Peyer's patch (tissue), 4 donors: ENCODE measurements at regions not wholly inside any gene's neighbourhood (a gene's known extent, or its start where the extent isn't known, plus 50 kb on each side); places are given as distances from the start of the nearest gene placed in this dataset.

Experiments
- CTCF ChIP-seq, 6 experiments: fragments of 450-650 bp in 4 of 6; fragments of 200-600 bp in 2 of 6; sonication (generic) in 1 of 6; IDR thresholded peaks; one replicate each; pipeline ENCODE4 v1.5.1; 2017 to 2019; ENCODE audit warnings: antibody characterized with exemption in 6 of 6, mild to moderate bottlenecking in 3 of 6, moderate library complexity in 1 of 6
- POLR2A ChIP-seq, 2 donors: fragments of 450-650 bp; IDR thresholded peaks; one replicate each; pipeline ENCODE4 v1.5.1; 2017; ENCODE audit warnings: antibody characterized with exemption in 2 of 2, mild to moderate bottlenecking in 2 of 2, moderate library complexity in 2 of 2

GRCh38 chrX:85506871-85507270, 127.4 kb upstream of the POF1B start:
- TF ChIP-seq CTCF (IDR thresholded peaks at IDR 0.05) (no peak), POLR2A (IDR thresholded peaks at IDR 0.05) (no peak)
